ENCODE measurements at regions not wholly inside any gene's neighbourhood (a gene's known extent, or its start where the extent isn't known, plus 50 kb on each side); places are given as distances from the start of the nearest gene placed in this dataset.

GRCh38 chr3:178156301-178156700, 379.9 kb upstream of the KCNMB2 start:
- no peak for TF ChIP-seq ZNF274 (IDR thresholded peaks at IDR 0.05; ENCODE audit: low read depth, low read length)
- H3K4me3 ChIP-seq (ENCODE audit: low read length): no peak overlapping the region

GRCh38 chr3:178159691-178160220, 376.5 kb upstream of the KCNMB2 start:
- H3K4me3 ChIP-seq (ENCODE audit: low read length): no peak overlapping the region
- TF ChIP-seq ZNF274 (IDR thresholded peaks at IDR 0.05; ENCODE audit: low read depth, low read length): no peak

GRCh38 chr3:178169421-178169820, 366.8 kb upstream of the KCNMB2 start:
- H3K4me3 ChIP-seq (ENCODE audit: low read length): no peak overlapping the region
- no peak for TF ChIP-seq ZNF274 (IDR thresholded peaks at IDR 0.05; ENCODE audit: low read depth, low read length)

- H3K4me3 ChIP-seq (ENCODE audit: low read length): no peak overlapping the region
- TF ChIP-seq ZNF274 (IDR thresholded peaks at IDR 0.05; ENCODE audit: low read depth, low read length): no peak
These were observed 365.3 kb upstream of the KCNMB2 start for GRCh38 chr3:178170698-178171535.

GRCh38 chr3:178172121-178172520, 364.1 kb upstream of the KCNMB2 start:
- no peak overlapping the region for H3K4me3 ChIP-seq (ENCODE audit: low read length)
- TF ChIP-seq ZNF274 (IDR thresholded peaks at IDR 0.05; ENCODE audit: low read depth, low read length): no peak

GRCh38 chr3:178174201-178174915, 361.9 kb upstream of the KCNMB2 start:
- TF ChIP-seq ZNF274 (IDR thresholded peaks at IDR 0.05; ENCODE audit: low read depth, low read length): no peak
- no peak overlapping the region for H3K4me3 ChIP-seq (ENCODE audit: low read length)

- TF ChIP-seq ZNF274 (IDR thresholded peaks at IDR 0.05; ENCODE audit: low read depth, low read length): no peak
- H3K4me3 ChIP-seq (ENCODE audit: low read length): no peak overlapping the region
These were observed 355.1 kb upstream of the KCNMB2 start for GRCh38 chr3:178181088-178181487.

GRCh38 chr3:178181784-178182183, 354.5 kb upstream of the KCNMB2 start:
- no peak overlapping the region for H3K4me3 ChIP-seq (ENCODE audit: low read length)
- TF ChIP-seq ZNF274 (IDR thresholded peaks at IDR 0.05; ENCODE audit: low read depth, low read length): no peak

GRCh38 chr3:178182337-178182779, 353.9 kb upstream of the KCNMB2 start:
- TF ChIP-seq ZNF274 (IDR thresholded peaks at IDR 0.05; ENCODE audit: low read depth, low read length): no peak
- H3K4me3 ChIP-seq (ENCODE audit: low read length): no peak overlapping the region

- no peak overlapping the region for H3K4me3 ChIP-seq (ENCODE audit: low read length)
- no peak for TF ChIP-seq ZNF274 (IDR thresholded peaks at IDR 0.05; ENCODE audit: low read depth, low read length)
These were observed 351.4 kb upstream of the KCNMB2 start for GRCh38 chr3:178184833-178185232.

GRCh38 chr3:178186666-178187065, 349.6 kb upstream of the KCNMB2 start:
- no peak overlapping the region for H3K4me3 ChIP-seq (ENCODE audit: low read length)
- no peak for TF ChIP-seq ZNF274 (IDR thresholded peaks at IDR 0.05; ENCODE audit: low read depth, low read length)

- no peak overlapping the region for H3K4me3 ChIP-seq (ENCODE audit: low read length)
- no peak for TF ChIP-seq ZNF274 (IDR thresholded peaks at IDR 0.05; ENCODE audit: low read depth, low read length)
These were observed 346.4 kb upstream of the KCNMB2 start for GRCh38 chr3:178189854-178190253.

GRCh38 chr3:178193846-178194245, 342.4 kb upstream of the KCNMB2 start:
- TF ChIP-seq ZNF274 (IDR thresholded peaks at IDR 0.05; ENCODE audit: low read depth, low read length): no peak
- H3K4me3 ChIP-seq (ENCODE audit: low read length): no peak overlapping the region

GRCh38 chr3:178194539-178194938, 341.7 kb upstream of the KCNMB2 start:
- H3K4me3 ChIP-seq (ENCODE audit: low read length): no peak overlapping the region
- TF ChIP-seq ZNF274 (IDR thresholded peaks at IDR 0.05; ENCODE audit: low read depth, low read length): no peak

GRCh38 chr3:178195824-178196223, 340.4 kb upstream of the KCNMB2 start:
- no peak for TF ChIP-seq ZNF274 (IDR thresholded peaks at IDR 0.05; ENCODE audit: low read depth, low read length)
- no peak overlapping the region for H3K4me3 ChIP-seq (ENCODE audit: low read length)

Data from GM08714 (cell line).